22Rv1 (cell line): ENCODE measurements at regions not wholly inside any gene's neighbourhood (a gene's known extent, or its start where the extent isn't known, plus 50 kb on each side); places are given as distances from the start of the nearest gene placed in this dataset.
A peak's percentile ranks its signal among the peaks of the same experiment; 100 is the strongest.
"Not testable (repeated sequence)": the region's sequence is repeated elsewhere in the genome, so short reads cannot be mapped to it uniquely, and the experiment has no call there.

Source experiments
- H3K27ac ChIP-seq: fragments of 450-650 bp; 2 replicates; pipeline ENCODE4 v1.5.1; 2017
- CTCF ChIP-seq: fragments of 450-650 bp; IDR thresholded peaks from 2 replicates; pipeline ENCODE4 v1.5.1; 2017; ENCODE audit warnings: mild to moderate bottlenecking
- ZFX ChIP-seq: fragments of 450-650 bp; IDR thresholded peaks from 2 replicates; pipeline ENCODE4 v1.6.1; 2017; ENCODE audit warnings: antibody characterized with exemption, borderline replicate concordance

- TF ChIP-seq ZFX, result no peak
- TF ChIP-seq CTCF, result no peak
These were observed 156.1 kb downstream of the NUFIP1 start for GRCh38 chr13:44833139-44833538.

GRCh38 chr13:44826591-44827350, 162.5 kb downstream of the NUFIP1 start:
- H3K27ac ChIP-seq, result no peak overlapping the region
- TF ChIP-seq CTCF, result no peak
- TF ChIP-seq ZFX, result no peak

More at GRCh38 chr13:44833139-44833538, 156.1 kb downstream of the NUFIP1 start:
- H3K27ac ChIP-seq, result no peak overlapping the region

GRCh38 chr13:44825953-44826352, 163.3 kb downstream of the NUFIP1 start:
- no peak for TF ChIP-seq ZFX
- no peak for TF ChIP-seq CTCF
- no peak overlapping the region for H3K27ac ChIP-seq

GRCh38 chr13:44823555-44823954, 165.7 kb downstream of the NUFIP1 start:
- H3K27ac ChIP-seq, result not testable (repeated sequence)

- H3K27ac ChIP-seq, result no peak overlapping the region
- TF ChIP-seq CTCF (no peak), ZFX (no peak)
These were observed 167.0 kb downstream of the NUFIP1 start for GRCh38 chr13:44822291-44822690.

- H3K27ac ChIP-seq, result no peak overlapping the region
- no peak for TF ChIP-seq ZFX
- TF ChIP-seq CTCF, result no peak
These were observed 169.5 kb downstream of the NUFIP1 start for GRCh38 chr13:44819772-44820171.

- TF ChIP-seq ZFX (no peak), CTCF (no peak)
- no peak overlapping the region for H3K27ac ChIP-seq
These were observed 170.0 kb downstream of the NUFIP1 start for GRCh38 chr13:44819245-44819644.

- TF ChIP-seq ZFX (no peak), CTCF (0 out of 2 replicates have a peak, but pooled peaks have one; percentile 9)
- no peak overlapping the region for H3K27ac ChIP-seq
These were observed 170.8 kb downstream of the NUFIP1 start for GRCh38 chr13:44818428-44818827.
